AG08395 (cell line): ENCODE measurements at regions not wholly inside any gene's neighbourhood (a gene's known extent, or its start where the extent isn't known, plus 50 kb on each side); places are given as distances from the start of the nearest gene placed in this dataset.
"Not testable (repeated sequence)": the region's sequence is repeated elsewhere in the genome, so short reads cannot be mapped to it uniquely, and the experiment has no call there.

ENCODE experiments used
- DNase-seq: peaks from one replicate; pipeline ENCODE4 v3.0.0; 2012; ENCODE audit warnings: mixed read lengths, low spot score

DNA sequence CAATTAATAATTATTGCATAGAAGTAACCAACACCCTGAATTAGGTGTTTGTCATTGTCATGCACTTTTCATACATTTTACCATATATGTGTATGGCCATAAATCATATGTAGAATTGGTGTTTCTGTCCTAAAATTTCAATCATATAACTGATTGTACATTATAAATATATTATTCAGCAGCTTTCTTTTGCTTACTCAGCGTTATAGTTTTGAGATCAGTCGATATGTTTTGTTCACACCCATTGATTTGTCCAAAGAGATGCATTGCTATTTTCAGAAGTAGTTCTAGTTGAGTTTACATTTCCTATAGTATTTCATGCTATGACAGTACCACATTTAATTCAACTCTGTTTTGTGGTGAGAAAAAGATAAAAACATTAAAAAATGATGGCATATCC, 50.5 kb upstream of the PARP4 start:
- DNase-seq = no peak

GRCh38 chr13:24563971-24564370, 51.4 kb upstream of the PARP4 start:
- peak; percentile 12 for DNase-seq

GRCh38 chr13:24564881-24565280, 52.3 kb upstream of the PARP4 start:
- no peak for DNase-seq

DNA sequence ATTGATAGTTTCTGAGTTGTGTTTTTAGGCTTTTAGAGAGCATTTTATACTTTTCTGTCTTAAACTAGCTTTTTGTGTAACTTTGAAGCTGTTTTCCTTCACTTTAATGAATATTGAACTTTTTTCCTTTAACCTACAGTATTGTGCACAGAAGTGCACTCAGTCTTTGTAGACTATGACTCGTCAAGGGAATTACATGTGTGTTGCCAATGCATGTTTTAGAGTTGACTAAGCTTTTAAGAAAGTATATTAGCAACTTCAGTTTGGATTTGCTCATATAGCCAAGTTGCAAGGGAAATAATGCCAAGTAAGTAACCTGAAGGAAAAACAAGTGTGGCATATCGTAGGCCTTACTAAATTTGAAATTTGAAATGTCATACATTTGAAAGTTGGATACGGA, 55.0 kb upstream of the PARP4 start:
- peak; percentile 22 for DNase-seq

- no peak for DNase-seq
Measured at GRCh38 chr13:24574847-24575246, 62.3 kb upstream of the PARP4 start.

DNA sequence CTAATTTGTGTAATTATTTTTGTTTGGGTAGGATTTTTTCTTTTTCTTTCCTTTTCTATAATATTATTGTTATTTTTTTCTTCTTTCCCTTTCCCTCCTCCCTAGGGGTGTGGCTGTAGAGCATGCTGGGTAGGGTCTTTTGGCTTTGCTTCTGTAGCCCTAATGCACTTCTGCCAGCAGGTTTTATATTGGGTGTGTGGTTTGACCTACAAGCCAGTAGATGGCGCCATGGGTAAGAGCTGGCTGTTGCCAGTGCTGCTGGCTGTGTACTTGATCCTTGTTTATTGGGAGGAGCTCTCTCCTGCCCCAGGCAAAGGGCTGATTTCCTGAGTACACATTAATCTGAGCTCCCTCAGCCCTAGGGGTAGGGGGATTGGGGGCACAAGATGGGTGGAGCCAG, 67.7 kb upstream of the PARP4 start:
- not testable (repeated sequence) for DNase-seq

DNA sequence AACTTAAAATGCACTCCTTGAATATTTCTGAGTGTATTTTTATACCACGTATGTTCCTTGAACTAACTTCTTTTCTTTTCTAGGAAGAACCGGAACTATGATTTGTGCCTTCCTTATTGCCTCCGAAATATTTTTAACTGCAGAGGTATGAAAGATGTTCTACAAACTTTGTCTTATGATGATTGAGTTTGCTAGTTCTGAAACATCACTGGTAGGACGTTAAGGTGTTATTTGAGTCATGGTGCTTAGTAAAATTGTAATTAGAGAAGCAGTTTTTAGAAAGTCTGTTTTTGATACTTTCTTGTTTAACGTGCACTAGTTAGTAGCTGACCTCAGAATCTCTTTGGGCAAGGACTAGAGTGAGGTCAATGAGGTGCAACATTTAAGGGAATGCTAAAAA, 69.0 kb upstream of the PARP4 start:
- not testable (repeated sequence) for DNase-seq

DNA sequence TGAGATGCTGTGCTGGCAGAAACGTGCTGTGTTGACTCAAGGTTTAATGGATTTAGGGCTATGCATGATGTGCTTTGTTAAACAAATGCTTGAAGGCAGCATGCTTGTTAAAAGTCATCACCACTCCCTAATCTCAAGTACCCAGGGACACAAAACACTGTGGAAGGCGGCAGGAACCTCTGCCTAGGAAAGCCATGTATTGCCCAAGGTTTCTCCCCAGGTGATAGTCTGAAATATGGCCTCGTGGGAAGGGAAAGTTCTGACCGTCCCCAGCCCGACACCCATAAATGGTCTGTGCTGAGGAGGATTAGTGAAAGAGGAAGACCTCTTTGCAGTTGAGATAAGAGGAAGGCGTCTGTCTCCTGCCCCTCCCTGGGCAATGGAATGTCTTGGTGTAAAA, 79.1 kb upstream of the PARP4 start:
- DNase-seq = not testable (repeated sequence)

DNA sequence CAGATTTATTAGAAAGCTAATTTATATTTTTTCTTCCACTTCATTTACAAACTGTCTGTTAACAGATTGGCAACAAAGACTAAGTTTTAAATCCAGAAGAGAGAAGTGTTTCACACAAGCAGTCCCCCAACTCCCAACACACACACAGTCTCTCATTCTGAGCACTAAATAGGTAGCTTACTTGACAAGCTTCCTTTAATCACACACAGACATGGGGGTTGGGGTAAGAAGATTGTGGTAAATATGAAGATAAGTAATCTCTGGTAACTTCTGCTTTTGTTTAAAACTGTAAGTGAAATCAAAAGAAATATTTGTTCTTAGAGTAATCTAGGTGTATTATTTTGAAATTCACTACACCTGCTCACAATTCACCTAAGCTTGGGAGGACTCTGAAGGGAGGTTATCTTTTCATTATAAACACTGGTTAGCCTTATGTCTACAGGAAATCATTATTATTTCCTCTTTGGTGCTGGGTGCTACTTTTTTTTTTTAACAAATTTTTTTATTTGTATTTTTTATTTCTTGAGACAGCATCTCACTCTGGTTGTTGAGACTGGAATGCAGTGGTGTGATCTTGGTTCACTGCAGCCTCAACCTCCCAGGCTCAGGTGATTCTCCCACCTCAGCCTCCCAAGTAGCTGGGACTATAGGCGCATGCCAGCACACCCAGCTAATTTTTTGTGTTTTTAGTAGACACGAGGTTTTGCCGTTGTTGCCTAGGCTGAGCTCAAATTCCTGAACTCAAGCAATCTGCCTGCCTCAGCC, 82.1 kb upstream of the ATP12A start:
- not testable (repeated sequence) for DNase-seq

DNA sequence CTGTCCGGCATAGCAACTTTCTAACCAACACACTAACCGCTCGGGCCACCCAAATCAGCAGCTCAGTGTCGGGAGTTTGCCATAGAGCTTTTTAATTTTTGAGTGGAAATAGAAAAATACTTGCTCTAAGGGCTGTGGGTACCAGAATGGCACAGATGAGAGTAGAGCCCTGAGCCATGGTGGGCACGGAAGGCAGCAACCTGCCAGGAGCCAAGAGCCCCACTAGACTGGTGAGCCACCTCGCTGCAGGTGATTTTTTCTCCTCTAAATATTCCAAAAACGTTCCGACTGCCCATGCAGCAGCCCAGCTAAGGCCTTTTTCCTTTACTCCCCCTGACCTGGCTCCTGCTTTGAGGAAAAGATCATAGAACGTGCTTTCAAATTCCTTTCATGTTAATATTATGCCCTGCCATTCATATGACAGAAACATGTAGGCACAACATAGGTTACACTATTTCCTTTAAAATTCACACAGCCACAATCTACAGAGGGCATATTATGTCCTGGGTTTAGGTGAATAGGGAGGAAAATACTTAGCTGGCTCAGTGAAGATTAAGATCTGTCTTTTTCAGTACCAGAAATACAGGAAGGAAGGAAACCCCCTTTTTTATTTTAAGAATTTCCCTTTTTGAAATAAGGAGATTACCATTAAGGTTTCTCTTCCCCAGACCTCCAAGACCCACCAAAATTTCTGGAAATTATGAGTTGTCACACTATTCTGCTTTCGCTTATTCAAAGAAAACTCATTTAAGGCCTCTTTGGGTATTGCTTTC, 81.0 kb upstream of the ATP12A start:
- not testable (repeated sequence) for DNase-seq

DNA sequence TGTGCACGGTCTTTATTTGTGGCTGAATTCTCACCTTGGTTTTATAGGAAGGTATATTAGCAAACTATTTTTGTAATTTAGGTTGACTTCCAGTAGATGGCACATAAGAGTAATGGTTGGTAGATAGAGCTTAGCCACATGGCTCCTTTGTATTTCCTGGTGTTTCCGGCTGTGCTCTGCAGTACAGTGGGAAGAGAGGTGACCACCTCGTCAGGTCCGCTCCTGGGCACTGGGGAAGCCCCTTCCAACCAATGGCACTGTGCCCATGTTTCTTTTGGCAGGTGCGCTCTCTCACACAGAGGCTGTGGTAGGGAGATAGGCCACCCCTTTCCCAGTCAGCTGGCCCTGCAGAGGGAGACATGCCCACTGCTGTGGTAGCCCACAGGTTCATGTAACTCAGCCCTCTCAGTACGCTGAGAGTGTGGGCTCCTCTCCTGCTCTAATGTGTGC, 74.3 kb upstream of the ATP12A start:
- peak; percentile 43 for DNase-seq

DNA sequence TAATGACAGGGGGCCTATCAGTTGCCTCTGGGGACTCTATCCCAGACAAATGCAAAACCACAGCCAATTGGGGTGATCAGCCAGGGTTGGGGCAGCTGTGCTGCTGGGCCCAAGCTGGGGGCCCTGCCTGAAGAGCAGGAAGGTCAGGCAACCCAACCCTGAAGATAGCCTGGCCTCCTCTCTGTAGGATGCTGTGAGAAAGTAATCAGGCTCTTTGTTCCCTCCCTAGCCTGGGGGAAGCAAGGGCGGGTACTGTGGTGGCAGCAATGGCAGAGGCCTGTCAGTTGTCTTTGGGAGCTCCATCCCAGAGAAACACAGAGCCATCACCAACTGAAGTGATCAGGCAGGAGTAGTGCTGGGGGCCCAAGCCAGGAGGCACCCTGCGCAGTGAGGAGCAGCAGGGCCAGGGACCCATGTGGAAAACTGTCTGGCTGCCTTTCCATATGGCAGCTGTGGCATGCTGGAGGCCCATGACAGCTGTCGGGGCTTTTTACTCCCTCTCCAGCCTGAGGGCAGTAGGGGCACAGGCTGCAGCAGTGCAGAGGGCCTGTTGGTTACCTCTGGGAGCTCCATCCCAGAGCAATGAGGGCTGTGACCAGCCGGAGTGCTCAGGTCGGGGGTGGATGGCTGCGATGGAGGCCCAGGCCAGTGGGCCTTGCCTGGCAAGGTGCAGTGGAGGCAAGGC, 73.6 kb upstream of the ATP12A start:
- DNase-seq = no peak

GRCh38 chr13:24610956-24611355, 69.3 kb upstream of the ATP12A start:
- no peak for DNase-seq

GRCh38 chr13:24612726-24613125, 67.5 kb upstream of the ATP12A start:
- DNase-seq = no peak

DNA sequence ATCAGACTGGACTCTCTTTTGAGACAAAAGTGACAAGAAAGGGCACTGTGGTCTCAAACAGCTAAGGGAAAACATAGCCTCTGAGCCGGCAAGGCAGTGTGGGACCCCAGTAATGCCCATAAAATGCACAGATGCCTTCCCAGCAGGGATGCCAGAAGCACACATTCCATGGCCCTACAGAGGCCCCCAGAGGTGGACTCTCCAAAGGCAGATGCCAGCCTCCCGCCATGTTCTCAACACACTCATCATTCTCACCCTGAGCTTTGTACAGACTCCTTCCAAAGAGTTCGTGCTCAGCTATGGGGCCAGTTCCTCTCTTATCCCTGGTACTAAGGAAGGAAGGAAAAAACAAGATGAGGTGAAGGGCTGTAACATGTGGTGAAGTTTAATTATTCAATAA, 67.1 kb upstream of the ATP12A start:
- DNase-seq = no peak

- DNase-seq = no peak
Measured at GRCh38 chr13:24613755-24614154, 66.5 kb upstream of the ATP12A start.

- no peak for DNase-seq
Measured at GRCh38 chr13:24614306-24615080, 65.7 kb upstream of the ATP12A start.

DNA sequence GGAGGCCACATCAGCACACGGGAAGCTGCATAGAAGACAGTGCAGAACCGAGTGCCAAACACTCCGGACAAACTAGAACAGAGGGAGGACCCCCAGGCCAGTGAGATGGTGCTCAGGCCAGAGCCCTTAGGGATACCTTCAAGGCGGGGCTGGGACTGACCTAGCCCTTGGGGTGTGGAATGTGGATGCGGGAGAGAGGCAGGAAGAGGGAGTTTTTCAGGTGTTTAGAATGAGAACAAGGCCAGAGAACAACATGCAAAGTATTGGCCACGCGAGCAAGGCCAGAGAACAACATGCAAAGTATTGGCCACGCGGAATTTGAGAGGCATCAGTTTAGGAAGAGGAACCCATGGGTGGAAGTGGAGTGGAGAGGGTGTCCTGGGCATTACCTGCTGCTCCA, 65.1 kb upstream of the ATP12A start:
- no peak for DNase-seq

GRCh38 chr13:24615911-24616472, 64.2 kb upstream of the ATP12A start:
- DNase-seq = no peak

- no peak for DNase-seq
Measured at GRCh38 chr13:24616514-24616913, 63.7 kb upstream of the ATP12A start.

GRCh38 chr13:24617256-24618010, 62.8 kb upstream of the ATP12A start:
- no peak for DNase-seq
